B cell (primary cell): ENCODE measurements at regions not wholly inside any gene's neighbourhood (a gene's known extent, or its start where the extent isn't known, plus 50 kb on each side); places are given as distances from the start of the nearest gene placed in this dataset.

Experiments used
- EZH2 ChIP-seq: IDR thresholded peaks from 2 replicates; pipeline ENCODE4 v1.6.1; 2012; ENCODE audit warnings: borderline replicate concordance, low read depth, mild to moderate bottlenecking, moderate library complexity, low read length; ENCODE audit not compliant: insufficient read depth, poor library complexity, severe bottlenecking
- TF ChIP-seq, protein P1 (sequence below): fragments of 200-600 bp; IDR thresholded peaks from one replicate; pipeline ENCODE4 v1.8.0; 2022; ENCODE audit warnings: antibody characterized with exemption, mild to moderate bottlenecking

- TF ChIP-seq, protein P1, sequence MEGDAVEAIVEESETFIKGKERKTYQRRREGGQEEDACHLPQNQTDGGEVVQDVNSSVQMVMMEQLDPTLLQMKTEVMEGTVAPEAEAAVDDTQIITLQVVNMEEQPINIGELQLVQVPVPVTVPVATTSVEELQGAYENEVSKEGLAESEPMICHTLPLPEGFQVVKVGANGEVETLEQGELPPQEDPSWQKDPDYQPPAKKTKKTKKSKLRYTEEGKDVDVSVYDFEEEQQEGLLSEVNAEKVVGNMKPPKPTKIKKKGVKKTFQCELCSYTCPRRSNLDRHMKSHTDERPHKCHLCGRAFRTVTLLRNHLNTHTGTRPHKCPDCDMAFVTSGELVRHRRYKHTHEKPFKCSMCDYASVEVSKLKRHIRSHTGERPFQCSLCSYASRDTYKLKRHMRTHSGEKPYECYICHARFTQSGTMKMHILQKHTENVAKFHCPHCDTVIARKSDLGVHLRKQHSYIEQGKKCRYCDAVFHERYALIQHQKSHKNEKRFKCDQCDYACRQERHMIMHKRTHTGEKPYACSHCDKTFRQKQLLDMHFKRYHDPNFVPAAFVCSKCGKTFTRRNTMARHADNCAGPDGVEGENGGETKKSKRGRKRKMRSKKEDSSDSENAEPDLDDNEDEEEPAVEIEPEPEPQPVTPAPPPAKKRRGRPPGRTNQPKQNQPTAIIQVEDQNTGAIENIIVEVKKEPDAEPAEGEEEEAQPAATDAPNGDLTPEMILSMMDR = no peak
- no peak for TF ChIP-seq EZH2
Observed at GRCh38 chr3:176275113-176275512, 922.2 kb downstream of the TBL1XR1 start.
